ENCODE measurements at regions not wholly inside any gene's neighbourhood (a gene's known extent, or its start where the extent isn't known, plus 50 kb on each side); places are given as distances from the start of the nearest gene placed in this dataset.

- H4K20me1 ChIP-seq (ENCODE audit: insufficient read depth, low read length), result no peaks in the 10 kb centered on the region
- no peak overlapping the region for H3K4me3 ChIP-seq (replicated peaks in 1 of 3; ENCODE audit: low read depth in 2 of 3, low read length in 3 of 3)
- H3K4me1 ChIP-seq (ENCODE audit: control insufficient read depth in 1 of 2, insufficient read depth in 2 of 2, low read length in 2 of 2), result peaks cover 0 to 5% of the 10 kb centered on the region in 2 donors
- Mint-ChIP-seq H3K27me3 (ENCODE audit: low read depth in 3 of 3) (peaks cover 0 to 4% (median 2%) of the 10 kb centered on the region in 3 donors), H3K4me1 (peaks cover 14% of the 10 kb centered on the region), H3K36me3 (no peaks in the 10 kb centered on the region), H3K9me3 (peaks cover 2 to 14% (median 10%) of the 10 kb centered on the region in 7 donors), H3K27ac (no peak overlapping the region), H3K4me3 (no peak overlapping the region)
- H3K79me2 ChIP-seq (ENCODE audit: insufficient read depth, low read length), result no peaks in the 10 kb centered on the region
- H3K36me3 ChIP-seq (replicated peaks in 1 of 2; ENCODE audit: control insufficient read depth in 1 of 2, insufficient read depth in 2 of 2, low read length in 2 of 2), result no peaks in the 10 kb centered on the region
- no peak overlapping the region for H2AFZ ChIP-seq (ENCODE audit: insufficient read depth, low read depth, low read length, poor library complexity, severe bottlenecking)
- H3K27ac ChIP-seq (ENCODE audit: low read depth in 1 of 2, low read length in 2 of 2), result no peak overlapping the region
- no peak overlapping the region for H3K4me2 ChIP-seq (replicated peaks; ENCODE audit: extremely low read depth, low read length, poor library complexity, severe bottlenecking)
- intact Hi-C loops (cut with micrococcal nuclease), result no loop called here
- no peak overlapping the region for H3K9ac ChIP-seq (ENCODE audit: insufficient read depth, low read length, poor library complexity, severe bottlenecking)
- peaks cover 0 to 8% of the 10 kb centered on the region in 2 donors for H3K9me3 ChIP-seq (replicated peaks in 1 of 2; ENCODE audit: control insufficient read depth in 1 of 2, insufficient read depth in 1 of 2, low read length in 2 of 2)
- H3K27me3 ChIP-seq (ENCODE audit: control insufficient read depth in 2 of 2, insufficient read depth in 2 of 2, low read length in 2 of 2), result no peaks in the 10 kb centered on the region
- DNase-seq, result no peak
- WGBS (ENCODE audit: insufficient coverage), result 97% methylated on average over 4 of the region's 13 CpGs
- TF ChIP-seq CTCF (IDR thresholded peaks at IDR 0.05), result no peak
Observed at GRCh38 chr13:109485136-109485794, 301.1 kb downstream of the IRS2 start.

- TF ChIP-seq CTCF (IDR thresholded peaks at IDR 0.05), result no peak
- H2AFZ ChIP-seq (ENCODE audit: insufficient read depth, low read depth, low read length, poor library complexity, severe bottlenecking), result no peak overlapping the region
- H3K4me1 ChIP-seq (ENCODE audit: control insufficient read depth in 1 of 2, insufficient read depth in 2 of 2, low read length in 2 of 2), result peaks cover 0 to 7% of the 10 kb centered on the region in 2 donors
- no peaks in the 10 kb centered on the region for H3K36me3 ChIP-seq (replicated peaks in 1 of 2; ENCODE audit: control insufficient read depth in 1 of 2, insufficient read depth in 2 of 2, low read length in 2 of 2)
- Mint-ChIP-seq H3K36me3 (no peaks in the 10 kb centered on the region), H3K4me1 (peaks cover 16% of the 10 kb centered on the region), H3K27ac (no peak overlapping the region), H3K27me3 (ENCODE audit: low read depth in 3 of 3) (peaks cover 2 to 4% (median 2%) of the 10 kb centered on the region in 3 donors), H3K4me3 (peak overlapping the region in 1 of 2 donors; percentile 23), H3K9me3 (peaks cover 2 to 11% (median 6%) of the 10 kb centered on the region in 7 donors)
- DNase-seq, result peak in 2 of 3 donors; percentile 30 to 55
- WGBS (ENCODE audit: insufficient coverage), result 85% methylated on average over 1 of the region's 5 CpGs
- no peaks in the 10 kb centered on the region for H3K79me2 ChIP-seq (ENCODE audit: insufficient read depth, low read length)
- H3K27ac ChIP-seq (ENCODE audit: low read depth in 1 of 2, low read length in 2 of 2), result no peak overlapping the region
- no peak overlapping the region for H3K9ac ChIP-seq (ENCODE audit: insufficient read depth, low read length, poor library complexity, severe bottlenecking)
- intact Hi-C loops (cut with micrococcal nuclease), result no loop called here
- no peaks in the 10 kb centered on the region for H4K20me1 ChIP-seq (ENCODE audit: insufficient read depth, low read length)
- H3K4me2 ChIP-seq (replicated peaks; ENCODE audit: extremely low read depth, low read length, poor library complexity, severe bottlenecking), result no peak overlapping the region
- no peaks in the 10 kb centered on the region for H3K9me3 ChIP-seq (replicated peaks in 1 of 2; ENCODE audit: control insufficient read depth in 1 of 2, insufficient read depth in 1 of 2, low read length in 2 of 2)
- no peaks in the 10 kb centered on the region for H3K27me3 ChIP-seq (ENCODE audit: control insufficient read depth in 2 of 2, insufficient read depth in 2 of 2, low read length in 2 of 2)
- no peak overlapping the region for H3K4me3 ChIP-seq (replicated peaks in 1 of 3; ENCODE audit: low read depth in 2 of 3, low read length in 3 of 3)
Observed at GRCh38 chr13:109483284-109483683, 303.1 kb downstream of the IRS2 start.

All from CD14-positive monocyte (primary cell).